Hematopoietic multipotent progenitor cell treated with erythropoietin and hydrocortisone succinate and interleukin-3 and kit ligand, for 15 days (in vitro differentiated cells): ENCODE measurements at regions not wholly inside any gene's neighbourhood (a gene's known extent, or its start where the extent isn't known, plus 50 kb on each side); places are given as distances from the start of the nearest gene placed in this dataset.
"Not testable (repeated sequence)": the region's sequence is repeated elsewhere in the genome, so short reads cannot be mapped to it uniquely, and the experiment has no call there.

Source experiments
- DNase-seq: peaks from one replicate; pipeline ENCODE4 v3.0.0-alpha.2; 2015; ENCODE audit warnings: low spot score

DNA sequence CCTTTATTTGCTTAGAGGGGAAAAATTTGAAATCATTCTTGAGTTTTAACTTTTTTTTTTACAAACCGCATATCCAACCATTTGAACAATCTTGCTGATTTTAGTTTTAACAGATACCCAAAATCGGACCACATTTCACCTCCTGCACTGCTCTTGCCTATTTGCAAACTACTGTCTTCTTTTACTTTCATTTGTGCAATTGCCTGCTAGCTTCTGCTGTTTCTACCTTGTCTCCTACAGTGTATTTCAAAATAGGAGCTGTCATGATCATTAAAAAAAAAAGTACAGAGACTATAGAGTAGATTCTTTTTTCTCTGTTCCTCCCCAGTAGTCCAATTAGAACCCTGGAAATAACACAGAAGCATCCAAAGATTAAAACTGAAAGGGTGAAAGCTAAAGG lies 1081.2 kb downstream of the SOCS6 start:
- DNase-seq: no peak

DNA sequence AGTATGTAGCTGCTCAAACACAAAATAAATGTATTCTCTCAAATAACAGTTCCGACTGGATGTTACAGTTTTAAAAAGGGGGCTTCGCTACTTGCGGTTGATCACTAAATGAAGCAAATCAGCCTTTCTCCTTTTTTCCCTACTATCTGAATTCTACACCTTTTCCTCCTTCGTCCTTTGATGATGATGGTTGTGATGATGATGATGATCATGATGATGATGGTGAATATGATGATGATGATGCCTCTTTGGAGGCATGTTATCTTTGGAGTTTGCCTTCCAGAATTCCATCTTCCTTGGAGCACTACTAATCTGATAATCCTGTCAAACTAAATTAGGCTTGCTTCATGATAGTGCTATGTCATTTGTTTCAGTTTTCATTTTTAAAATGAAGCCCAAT lies 1073.3 kb downstream of the SOCS6 start:
- no peak for DNase-seq

DNA sequence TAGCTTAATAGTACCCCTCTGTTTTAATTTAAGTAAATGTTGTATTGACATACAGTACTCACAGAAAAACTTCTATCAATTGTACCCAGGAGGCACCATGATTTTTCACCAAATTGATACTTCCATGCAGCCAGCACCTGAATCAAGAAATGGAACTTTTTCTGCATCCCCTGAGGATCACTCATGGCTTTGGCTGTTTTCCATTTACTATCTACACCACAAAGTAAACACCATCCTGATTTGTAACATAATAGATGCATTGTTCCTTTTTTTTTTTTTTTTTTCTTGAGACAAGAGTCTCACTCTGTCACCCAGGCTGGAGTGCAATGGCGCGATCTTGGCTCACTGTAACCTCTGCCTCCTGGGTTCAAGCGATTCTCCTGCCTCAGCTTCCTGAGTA lies 1066.8 kb downstream of the SOCS6 start:
- DNase-seq: not testable (repeated sequence)

DNA sequence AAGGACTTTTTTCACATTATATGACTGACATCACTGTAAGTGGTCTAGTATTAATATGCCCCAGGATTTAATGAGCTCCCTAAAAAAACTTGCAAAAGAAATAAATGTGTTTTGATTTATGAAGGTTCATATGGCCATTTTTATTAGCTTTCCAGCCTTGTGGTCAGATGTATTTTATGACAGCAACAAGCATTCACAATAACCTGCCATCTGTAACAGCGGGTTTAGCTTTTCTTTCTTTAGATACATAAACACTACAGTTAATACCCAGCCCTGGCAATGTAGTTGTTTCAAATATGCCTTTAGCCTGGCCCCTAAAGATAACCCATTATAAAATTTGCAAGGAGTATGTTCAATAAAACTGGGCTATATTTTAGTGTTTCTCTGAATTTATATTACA lies 1063.8 kb downstream of the SOCS6 start:
- no peak for DNase-seq

DNA sequence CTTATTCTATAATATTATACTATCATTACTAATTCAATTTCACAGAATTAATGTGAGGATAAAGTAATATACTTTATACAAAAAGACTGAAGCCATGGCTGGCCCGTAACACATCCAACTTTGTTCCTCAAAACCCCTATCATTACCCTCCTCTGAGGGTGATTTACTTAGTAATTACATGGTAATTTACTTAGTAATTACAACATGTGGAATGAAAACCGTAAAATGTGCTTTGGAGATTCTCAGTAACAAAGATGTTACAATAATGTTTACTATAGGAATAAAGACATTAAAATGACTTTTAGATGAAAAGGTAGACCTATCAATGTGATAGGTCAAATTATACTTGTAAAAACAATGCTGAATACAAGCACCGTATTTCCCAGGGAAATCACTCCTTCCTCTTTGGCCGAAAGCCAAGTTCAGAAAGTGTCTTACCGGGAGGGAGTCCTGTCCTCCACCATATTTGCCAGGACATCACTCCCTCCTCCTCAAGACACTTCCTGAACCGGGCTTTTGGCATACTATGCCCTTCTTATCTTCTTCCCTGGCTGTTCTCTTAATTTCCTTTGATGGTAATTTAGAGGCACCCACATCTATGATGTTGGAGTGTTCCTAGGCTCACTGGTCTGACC lies 1047.8 kb downstream of the SOCS6 start:
- DNase-seq: no peak

DNA sequence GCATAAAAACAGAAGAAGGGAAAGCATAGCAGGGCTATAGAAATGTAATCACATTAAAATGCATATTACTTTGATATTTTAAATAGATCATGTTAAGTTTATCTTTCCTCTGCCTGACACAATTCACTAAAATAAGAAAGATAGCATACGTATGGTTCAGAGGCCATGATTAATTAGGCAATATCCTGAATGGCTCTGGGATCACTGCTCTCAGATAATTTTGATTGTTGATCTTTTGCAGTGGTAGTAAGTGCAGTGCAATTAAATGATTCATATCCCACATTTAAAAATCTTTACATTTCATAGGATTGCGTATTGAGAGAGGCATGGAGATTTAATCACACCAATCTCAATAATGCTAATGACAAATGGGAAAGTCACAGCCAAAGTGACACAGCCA lies 1040.7 kb downstream of the SOCS6 start:
- no peak for DNase-seq

DNA sequence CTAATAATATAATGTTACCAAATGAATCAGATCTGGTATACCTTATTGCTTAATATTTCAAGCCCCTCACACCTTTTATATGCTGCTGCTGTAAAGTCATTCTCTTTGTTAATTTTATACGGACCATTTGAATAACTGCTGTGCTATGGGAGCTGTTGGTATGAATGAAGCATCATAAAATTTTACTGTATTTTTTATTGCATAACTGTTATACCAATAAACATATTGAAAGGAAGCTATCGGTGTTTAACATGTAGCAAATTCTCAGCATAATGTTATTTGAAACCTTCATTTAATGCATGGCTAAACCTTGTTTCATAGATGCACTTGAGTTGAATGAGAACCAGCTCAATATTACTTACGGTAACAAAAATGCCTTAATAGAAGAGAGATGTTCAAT lies 1040.3 kb downstream of the SOCS6 start:
- no peak for DNase-seq

DNA sequence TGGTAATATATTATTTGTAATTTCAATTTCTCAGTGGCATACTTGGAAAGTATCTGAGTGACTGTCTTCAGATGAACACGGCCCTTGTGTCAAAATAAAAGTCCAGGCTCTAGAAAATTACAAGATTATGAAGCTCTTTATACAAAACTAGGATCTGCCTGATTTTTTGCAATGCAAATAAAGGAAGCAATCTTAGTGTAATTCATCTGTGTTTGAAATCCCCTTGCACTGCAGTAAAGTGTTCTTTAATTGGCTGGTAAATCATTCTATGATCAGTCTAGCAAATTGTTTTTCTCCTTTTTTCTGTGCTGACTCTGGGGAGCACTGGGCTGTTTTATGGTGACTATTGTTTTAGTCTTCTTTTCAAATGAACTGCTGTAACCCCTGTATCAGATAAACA lies 1039.0 kb downstream of the SOCS6 start:
- DNase-seq: no peak

DNA sequence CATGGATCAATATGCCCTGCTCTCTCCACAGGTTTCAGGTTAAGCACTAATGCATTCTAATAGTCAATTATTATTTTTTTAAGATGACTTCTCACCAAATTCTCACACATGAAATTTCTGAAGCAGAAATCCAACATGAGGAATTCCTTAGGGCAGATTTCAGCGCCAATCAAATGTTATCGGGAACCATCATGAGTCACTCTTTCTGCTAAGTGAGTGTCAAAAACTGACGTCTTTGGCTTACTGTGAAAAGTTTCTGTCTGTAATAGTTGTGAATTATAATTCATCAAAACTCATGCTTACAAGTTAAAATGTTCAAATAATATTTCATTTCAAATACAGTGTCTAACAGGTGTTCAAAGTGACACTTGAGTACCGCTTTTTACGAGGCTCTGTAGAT lies 1038.6 kb downstream of the SOCS6 start:
- DNase-seq: no peak

DNA sequence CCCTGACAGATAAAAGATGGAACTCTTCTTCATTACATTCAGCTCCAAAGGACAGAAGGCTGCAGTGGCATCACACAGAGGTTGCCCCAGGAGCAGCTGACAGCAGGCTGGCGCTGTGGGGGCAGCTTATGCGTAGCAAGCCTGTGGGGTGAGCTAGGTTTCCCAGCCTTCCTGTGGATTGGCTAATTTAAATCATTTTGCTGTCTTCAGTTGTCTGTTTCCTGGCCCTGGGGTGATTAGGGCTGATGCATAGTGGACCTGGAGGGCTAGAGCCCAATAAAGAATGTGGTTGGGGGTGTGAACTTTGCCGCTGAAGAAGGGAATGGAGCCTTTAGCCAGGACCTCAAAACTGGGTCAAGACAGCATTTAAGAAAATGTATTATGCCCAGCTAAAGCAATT lies 1038.0 kb downstream of the SOCS6 start:
- no peak for DNase-seq

DNA sequence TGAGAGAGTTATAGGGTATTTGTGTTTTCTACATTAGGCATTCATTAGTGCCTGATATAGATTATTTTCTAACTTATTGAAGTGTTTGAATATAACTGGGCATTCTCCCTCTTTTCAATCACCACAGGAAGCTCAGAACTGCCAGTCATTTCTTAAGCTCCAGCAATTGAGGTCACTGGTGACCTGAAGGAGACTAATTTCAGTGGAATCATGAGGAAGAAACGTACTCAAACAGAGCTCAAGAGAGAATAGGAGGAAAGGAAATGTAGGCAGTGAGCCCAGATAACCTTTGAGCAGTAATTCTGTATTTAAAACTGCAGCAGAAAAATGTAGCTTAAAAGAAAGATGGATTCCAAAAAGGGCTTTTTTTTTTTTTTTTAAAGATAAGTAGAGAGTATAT lies 1035.5 kb downstream of the SOCS6 start:
- DNase-seq: no peak

DNA sequence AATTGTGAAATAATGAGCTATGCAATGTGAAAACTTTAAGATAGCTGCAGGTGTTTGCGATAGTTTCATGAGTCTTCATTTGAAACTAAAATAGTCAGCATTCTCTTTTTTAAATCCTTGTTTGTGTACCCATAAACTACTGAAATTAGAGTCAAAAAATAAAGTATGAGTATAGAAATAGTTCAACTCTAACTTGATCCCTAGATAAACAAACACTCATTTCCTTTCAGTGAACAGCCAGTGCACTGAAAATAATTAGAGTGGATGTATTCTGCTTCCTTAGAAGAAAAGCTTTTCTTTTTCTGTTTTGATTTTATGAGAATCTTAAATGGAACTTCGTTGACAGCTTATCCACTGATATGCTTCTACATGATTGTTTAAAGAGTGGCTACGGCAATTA lies 1033.4 kb downstream of the SOCS6 start:
- DNase-seq: no peak

DNA sequence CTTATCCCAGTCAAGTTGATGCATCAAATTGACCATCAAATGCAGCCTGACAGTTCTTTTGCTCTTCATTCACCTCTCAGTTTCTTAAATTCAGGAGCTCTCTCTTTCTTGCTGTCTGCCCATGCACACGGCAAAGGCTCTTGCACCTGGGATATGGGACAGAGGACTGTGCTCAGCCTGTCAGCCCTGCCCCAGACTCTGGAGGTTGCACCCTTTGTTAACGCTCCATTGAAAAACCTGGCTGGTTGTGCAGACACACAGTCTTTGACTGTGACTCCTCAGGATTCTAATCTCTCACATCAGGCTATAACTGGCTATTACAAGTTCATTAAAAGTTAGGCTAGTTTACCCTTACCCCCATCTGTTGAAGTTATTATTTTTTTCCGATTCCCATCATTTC lies 1032.5 kb downstream of the SOCS6 start:
- DNase-seq: no peak

DNA sequence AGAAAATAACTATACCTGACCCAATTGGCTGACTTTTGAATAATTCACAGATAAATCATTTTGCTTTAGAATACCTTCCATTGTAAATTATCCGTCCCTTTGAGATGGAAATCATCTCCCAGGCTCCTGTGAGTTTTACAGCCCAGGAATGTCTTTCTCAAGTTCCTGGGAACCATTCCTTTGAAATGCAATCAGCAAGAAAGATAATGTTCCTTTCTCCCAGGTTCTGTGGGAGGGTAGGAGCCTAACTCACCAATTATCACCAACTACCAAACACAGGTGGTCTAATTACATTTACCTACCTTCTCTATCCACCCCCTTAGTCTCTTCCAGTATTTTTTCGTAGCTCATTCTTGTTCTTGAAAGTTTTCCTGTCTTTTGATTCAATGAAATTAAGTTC lies 1016.0 kb downstream of the SOCS6 start:
- no peak for DNase-seq

DNA sequence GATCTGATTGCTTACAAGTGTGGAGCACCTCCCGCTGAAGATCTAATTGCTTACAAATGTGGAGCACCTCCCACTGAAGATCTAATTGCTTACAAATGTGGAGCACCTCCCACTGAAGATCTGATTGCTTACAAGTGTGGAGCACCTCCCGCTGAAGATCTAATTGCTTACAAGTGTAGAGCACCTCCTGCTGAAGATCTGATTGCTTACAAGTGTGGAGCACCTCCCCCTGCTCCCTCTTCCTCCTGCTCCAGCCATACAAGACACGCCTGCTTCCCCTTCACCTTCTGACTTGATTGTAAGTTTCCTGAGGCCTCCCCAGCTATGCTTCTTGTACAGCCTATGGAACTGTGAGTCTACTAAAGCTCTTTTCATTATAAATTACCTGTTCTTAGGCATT lies 1014.9 kb downstream of the SOCS6 start:
- not testable (repeated sequence) for DNase-seq

DNA sequence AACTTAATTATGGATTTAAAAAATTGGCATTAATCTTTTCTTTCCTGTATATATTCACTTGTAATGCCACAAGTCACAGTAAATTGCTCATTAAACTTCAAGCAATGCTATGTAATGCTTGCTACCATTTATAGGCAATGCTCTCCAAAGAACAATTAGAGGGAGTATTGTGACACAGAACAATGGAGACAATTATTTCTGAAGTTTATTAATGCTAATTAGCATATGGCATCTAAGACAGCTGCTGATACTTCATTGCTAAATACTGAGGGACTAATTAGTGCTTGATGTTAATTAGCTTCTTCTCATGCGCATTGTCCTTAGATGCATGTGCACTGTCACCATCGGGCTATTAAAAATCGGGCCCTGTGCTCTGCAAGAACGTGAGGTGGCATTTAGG lies 1012.8 kb downstream of the SOCS6 start:
- no peak for DNase-seq

DNA sequence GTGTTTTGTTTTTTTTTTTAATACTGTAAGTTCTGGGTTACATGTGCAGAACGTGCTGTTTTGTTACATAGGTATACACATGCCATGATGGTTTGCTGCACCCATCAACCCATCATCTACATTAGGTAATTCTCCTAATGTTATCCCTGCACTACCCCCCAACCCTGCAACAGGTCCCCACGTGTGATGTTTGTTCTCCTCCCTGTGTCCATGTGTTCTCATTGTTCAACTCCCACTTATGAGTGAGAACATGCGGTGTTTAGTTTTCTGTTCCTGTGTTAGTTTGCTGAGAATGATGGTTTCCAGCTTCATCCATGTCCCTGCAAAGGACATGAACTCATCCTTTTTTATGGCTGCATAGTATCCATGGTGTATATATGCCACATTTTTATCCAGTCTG lies 1005.4 kb downstream of the SOCS6 start:
- not testable (repeated sequence) for DNase-seq

DNA sequence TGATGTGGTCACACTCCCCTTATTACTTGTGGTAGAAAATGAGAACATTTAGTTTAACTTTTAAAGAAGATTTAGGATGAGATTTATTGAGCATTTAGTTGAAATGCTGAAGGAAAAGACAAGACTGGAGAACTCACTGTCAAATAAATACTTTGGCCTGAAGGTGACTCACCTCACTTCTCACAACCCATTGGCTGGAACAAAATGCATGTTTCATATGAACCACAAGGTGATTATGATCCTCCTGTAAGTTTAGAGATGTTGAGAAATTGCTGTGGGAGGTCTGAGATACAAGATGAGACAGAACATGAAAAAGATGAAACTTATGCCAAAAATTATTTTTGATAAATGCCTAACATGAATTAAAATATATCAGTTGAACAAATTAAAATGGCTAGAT lies 1004.5 kb downstream of the SOCS6 start:
- DNase-seq: no peak

DNA sequence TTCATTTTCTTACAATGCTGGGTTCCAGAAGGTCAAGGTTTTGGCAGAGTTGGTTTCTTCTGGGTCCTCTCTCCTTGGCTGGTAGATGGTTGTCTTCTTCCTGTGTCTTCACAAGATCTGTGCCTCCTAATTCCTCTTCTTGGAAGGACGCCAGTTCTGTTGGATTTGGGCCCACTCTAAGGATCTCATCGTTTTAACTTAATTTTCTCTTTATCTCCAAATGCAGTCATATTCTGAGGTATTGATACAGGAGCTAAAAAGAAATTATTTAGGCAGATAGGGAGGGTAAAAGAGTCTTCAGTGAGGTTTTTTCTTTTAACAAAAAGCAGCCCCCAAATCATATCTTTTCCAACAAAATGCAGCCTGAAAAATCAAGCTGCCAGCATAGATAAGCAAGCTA lies 998.4 kb downstream of the SOCS6 start:
- DNase-seq: no peak

DNA sequence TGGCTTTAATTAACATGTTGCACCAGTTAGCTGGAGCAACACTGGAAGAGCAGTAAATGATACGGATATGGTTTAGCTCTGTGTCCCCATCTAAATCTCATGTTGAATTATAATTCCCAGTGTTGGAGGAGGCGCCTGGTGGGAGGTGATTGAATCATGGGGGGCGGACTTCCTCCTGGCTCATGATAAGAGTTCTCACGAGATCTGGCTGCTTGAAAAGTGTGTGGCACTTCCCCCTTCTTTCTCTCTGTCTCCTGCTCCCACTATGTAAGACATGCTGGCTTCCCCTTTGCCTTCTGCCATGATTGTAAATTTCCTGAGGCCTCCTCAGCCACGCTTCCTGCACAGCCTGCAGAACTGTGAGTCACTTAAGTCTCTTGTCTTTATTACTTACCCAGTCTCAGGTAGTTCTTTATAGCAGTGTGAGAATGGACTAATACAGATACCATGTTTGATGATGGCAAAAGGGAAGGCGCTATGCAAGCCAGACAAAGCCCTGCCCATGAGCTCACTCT lies 963.6 kb downstream of the SOCS6 start:
- no peak for DNase-seq

DNA sequence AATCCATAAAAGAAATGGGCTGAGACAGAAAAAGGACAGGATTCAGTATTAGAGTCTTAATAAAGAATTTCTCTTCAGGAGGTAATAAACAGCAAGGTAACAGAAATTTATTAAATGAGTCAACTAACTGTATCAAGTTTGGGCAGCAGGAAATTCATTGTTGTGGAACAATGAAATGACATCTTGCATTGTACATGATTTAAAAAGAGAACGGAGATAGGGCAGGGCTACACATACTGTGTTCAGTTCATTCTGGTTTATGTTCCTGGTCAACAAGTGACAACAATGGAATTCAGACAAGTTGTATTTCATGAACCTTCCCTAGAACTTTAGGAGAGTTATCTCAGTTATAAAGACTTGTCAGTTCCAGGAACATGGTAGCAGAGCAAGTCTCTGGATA lies 961.3 kb downstream of the SOCS6 start:
- DNase-seq: no peak

DNA sequence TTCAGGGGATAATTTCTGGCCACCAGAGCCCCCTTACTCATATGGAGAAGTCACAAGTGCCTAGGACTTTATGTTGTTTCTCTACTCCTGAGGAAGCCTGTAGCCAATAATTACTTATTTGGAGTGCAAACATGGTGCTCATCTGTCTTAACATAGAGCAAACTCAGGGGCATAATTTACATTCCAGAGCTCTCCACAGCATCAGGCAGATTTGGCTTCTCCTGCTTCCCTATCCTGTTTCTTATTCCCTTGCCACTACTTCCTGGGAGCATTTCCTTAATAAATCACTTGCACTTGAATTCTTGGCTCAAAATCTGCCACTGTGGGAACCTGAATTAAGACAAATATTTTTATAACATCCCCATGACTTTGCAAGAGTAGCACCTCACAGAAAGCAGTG lies 960.9 kb downstream of the SOCS6 start:
- no peak for DNase-seq

DNA sequence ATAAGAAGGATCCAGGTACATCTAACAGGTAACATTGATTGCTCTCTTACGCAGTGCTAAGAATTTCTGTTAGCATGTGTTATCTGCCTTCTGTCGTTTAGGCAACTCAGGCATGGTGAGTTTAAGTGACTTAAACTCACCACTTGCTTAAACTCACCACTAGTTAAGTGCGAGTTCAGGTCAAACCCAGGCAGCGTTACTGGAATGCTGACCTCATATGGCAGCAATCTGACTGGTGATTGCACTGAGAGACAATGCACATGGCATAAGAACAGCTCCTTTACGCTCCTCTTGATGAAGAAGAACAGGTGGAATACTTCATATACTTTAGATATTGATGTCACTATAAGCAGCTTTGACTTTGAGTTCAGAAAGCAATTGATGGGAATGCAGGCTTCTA lies 954.1 kb downstream of the SOCS6 start:
- no peak for DNase-seq

DNA sequence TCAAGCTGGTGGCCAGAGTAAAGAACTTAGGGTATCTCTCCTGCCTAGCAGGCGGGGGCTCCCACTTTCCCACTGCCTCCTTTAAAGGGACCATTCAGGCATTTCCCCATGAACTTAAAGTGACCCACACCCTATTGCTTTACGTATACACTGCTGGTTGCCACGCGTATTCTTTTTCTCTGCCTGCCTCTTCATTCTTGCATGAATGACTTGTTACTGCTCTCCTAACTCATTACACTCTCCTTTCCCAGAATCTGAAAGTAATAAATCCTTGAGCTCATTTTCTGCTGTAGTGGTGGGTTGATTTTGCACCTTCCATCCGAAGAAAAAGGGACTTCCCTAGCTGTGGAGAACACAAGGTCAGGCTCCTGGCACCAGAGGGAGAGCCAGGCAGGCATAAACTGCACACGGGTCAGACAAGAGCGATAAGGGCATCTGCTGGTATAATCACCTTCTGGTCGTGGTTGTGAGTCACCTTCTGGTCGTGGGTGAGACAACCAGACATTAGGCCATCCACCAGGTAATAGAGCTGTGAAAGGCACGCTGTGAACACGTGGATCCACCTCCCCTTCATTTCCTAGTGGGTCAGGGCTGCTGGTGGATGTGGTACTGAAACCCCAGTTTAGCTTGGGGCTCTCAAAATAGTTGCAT lies 950.3 kb downstream of the SOCS6 start:
- DNase-seq: no peak
